GM23248 (cell line): ENCODE measurements at regions not wholly inside any gene's neighbourhood (a gene's known extent, or its start where the extent isn't known, plus 50 kb on each side); places are given as distances from the start of the nearest gene placed in this dataset.

Experiments used
- DNase-seq: peaks from one replicate; pipeline ENCODE4 v3.0.0-alpha.2; 2015
- H2AFZ ChIP-seq: fragments of 200-600 bp; sonication (generic); 2 replicates; pipeline ENCODE4 v1.6.1; 2016; ENCODE audit warnings: antibody characterized with exemption
- H3F3A ChIP-seq: fragments of 200-600 bp; sonication (generic); 2 replicates; pipeline ENCODE4 v1.6.1; 2016; ENCODE audit warnings: mild to moderate bottlenecking, antibody characterized with exemption, mixed run types; ENCODE audit not compliant: insufficient read depth
- H3K27ac ChIP-seq: fragments of 200-600 bp; sonication (generic); 2 replicates; pipeline ENCODE4 v1.5.1; 2016; ENCODE audit warnings: mild to moderate bottlenecking
- H3K27me3 ChIP-seq: fragments of 200-600 bp; sonication (generic); replicated peaks from 2 replicates; pipeline ENCODE4 v1.6.1; 2016; ENCODE audit warnings: mild to moderate bottlenecking; ENCODE audit not compliant: insufficient read depth
- H3K36me3 ChIP-seq: fragments of 200-600 bp; sonication (generic); 2 replicates; pipeline ENCODE4 v1.6.1; 2016; ENCODE audit warnings: low read depth, mild to moderate bottlenecking
- H3K4me1 ChIP-seq: fragments of 200-600 bp; sonication (generic); 2 replicates; pipeline ENCODE4 v1.6.1; 2016; ENCODE audit warnings: mild to moderate bottlenecking; ENCODE audit not compliant: insufficient read depth
- H3K4me2 ChIP-seq: fragments of 200-600 bp; sonication (generic); one replicate; pipeline ENCODE4 v1.6.1; 2016; ENCODE audit warnings: mild to moderate bottlenecking; ENCODE audit not compliant: unreplicated experiment
- H3K4me3 ChIP-seq: fragments of 200-600 bp; sonication (generic); 2 replicates; pipeline ENCODE4 v1.5.1; 2016; ENCODE audit warnings: mild to moderate bottlenecking
- H3K79me2 ChIP-seq: fragments of 200-600 bp; sonication (generic); 2 replicates; pipeline ENCODE4 v1.6.1; 2016; ENCODE audit warnings: mild to moderate bottlenecking; ENCODE audit not compliant: insufficient read depth
- H3K9ac ChIP-seq: fragments of 200-600 bp; sonication (generic); 2 replicates; pipeline ENCODE4 v1.6.1; 2016; ENCODE audit warnings: mild to moderate bottlenecking
- H3K9me2 ChIP-seq: fragments of 200-600 bp; sonication (generic); 2 replicates; pipeline ENCODE4 v1.6.1; 2016; ENCODE audit warnings: mixed run types, mild to moderate bottlenecking, moderate library complexity; ENCODE audit not compliant: insufficient read depth
- H3K9me3 ChIP-seq: fragments of 200-600 bp; sonication (generic); one replicate; pipeline ENCODE4 v1.6.1; 2017; ENCODE audit warnings: low read depth
- H4K20me1 ChIP-seq: fragments of 200-600 bp; sonication (generic); 2 replicates; pipeline ENCODE4 v1.6.0; 2016; ENCODE audit not compliant: insufficient read depth
- EZH2 ChIP-seq: fragments of 200-600 bp; sonication (generic); IDR thresholded peaks from 2 replicates; pipeline ENCODE4 v1.6.1; 2018; ENCODE audit warnings: antibody characterized with exemption, mild to moderate bottlenecking; ENCODE audit not compliant: insufficient read depth, poor library complexity, severe bottlenecking
- EZH2phosphoT487 ChIP-seq: fragments of 200-600 bp; sonication (generic); IDR thresholded peaks from 2 replicates; pipeline ENCODE4 v1.6.1; 2018; ENCODE audit warnings: antibody characterized with exemption, moderate library complexity, mild to moderate bottlenecking, low read depth; ENCODE audit not compliant: insufficient read depth
- WGBS, 2 experiments: methylation state at CpG; one replicate each; pipeline ENCODE4 v1.1.6; 2015 to 2017; ENCODE audit warnings: low lambda C conversion rate in 2 of 2, low coverage in 1 of 2; ENCODE audit errors: missing lambda C conversion rate in 2 of 2; 5-methylcytosine and 5-hydroxymethylcytosine counted together
- in situ Hi-C: fragments of 300-500 bp; cut with MboI; formaldehyde crosslinking; loops from 2 replicates; pipeline ENCODE4 v1.15.0; 2020

- no peak overlapping the region for H3K27ac ChIP-seq
- H3K36me3 ChIP-seq: no peaks in the 10 kb centered on the region
- DNase-seq: no peak
- TF ChIP-seq EZH2 (no peak), EZH2phosphoT487 (no peak)
- H3K79me2 ChIP-seq: no peaks in the 10 kb centered on the region
- no peaks in the 10 kb centered on the region for H3K4me1 ChIP-seq
- H3K4me3 ChIP-seq: no peak overlapping the region
- H3K4me2 ChIP-seq: no peak overlapping the region
- H4K20me1 ChIP-seq: no peaks in the 10 kb centered on the region
- no peaks in the 10 kb centered on the region for H3K9me2 ChIP-seq
- in situ Hi-C loops: no loop called here
- no peaks in the 10 kb centered on the region for H3K27me3 ChIP-seq
- H3F3A ChIP-seq: no peaks in the 10 kb centered on the region
- no peak overlapping the region for H3K9ac ChIP-seq
- no peak overlapping the region for H2AFZ ChIP-seq
- no peaks in the 10 kb centered on the region for H3K9me3 ChIP-seq
Observed at GRCh38 chr13:91025442-91025841, 322.0 kb upstream of the MIR17HG start.

GRCh38 chr13:91031508-91031907 is 316.0 kb upstream of the MIR17HG start:
- H3K79me2 ChIP-seq: no peaks in the 10 kb centered on the region
- no peak overlapping the region for H3K27ac ChIP-seq
- no peaks in the 10 kb centered on the region for H3K4me1 ChIP-seq
- in situ Hi-C loops: no loop called here
- H3K36me3 ChIP-seq: no peaks in the 10 kb centered on the region
- H3K9me3 ChIP-seq: no peaks in the 10 kb centered on the region
- no peak overlapping the region for H3K9ac ChIP-seq
- H3K27me3 ChIP-seq: no peaks in the 10 kb centered on the region
- H3K4me2 ChIP-seq: no peak overlapping the region
- no peak for DNase-seq
- H4K20me1 ChIP-seq: no peaks in the 10 kb centered on the region
- H2AFZ ChIP-seq: no peak overlapping the region
- TF ChIP-seq EZH2 (no peak), EZH2phosphoT487 (no peak)
- no peak overlapping the region for H3K4me3 ChIP-seq
- H3K9me2 ChIP-seq: no peaks in the 10 kb centered on the region
- H3F3A ChIP-seq: no peaks in the 10 kb centered on the region
- WGBS, 2 experiments: 39 to 44% methylated on average over 3 of the region's 3 CpGs

- Histone ChIP-seq H3K27ac (no peak overlapping the region), H2AFZ (no peak overlapping the region), H3K27me3 (no peaks in the 10 kb centered on the region), H3K4me1 (no peaks in the 10 kb centered on the region), H3K79me2 (no peaks in the 10 kb centered on the region), H3K4me2 (no peak overlapping the region), H3K9me2 (no peaks in the 10 kb centered on the region), H3K9me3 (no peaks in the 10 kb centered on the region), H3K36me3 (no peaks in the 10 kb centered on the region), H3F3A (no peaks in the 10 kb centered on the region), H3K9ac (no peak overlapping the region), H4K20me1 (no peaks in the 10 kb centered on the region), H3K4me3 (no peak overlapping the region)
- DNase-seq: no peak
- WGBS, 2 experiments: 6 to 18% methylated on average over 1 of the region's 1 CpG
- in situ Hi-C loops: no loop called here
- TF ChIP-seq EZH2 (no peak), EZH2phosphoT487 (no peak)
Observed at GRCh38 chr13:91032104-91032503, 315.4 kb upstream of the MIR17HG start.

GRCh38 chr13:91036886-91037285 is 310.6 kb upstream of the MIR17HG start:
- H3K36me3 ChIP-seq: no peaks in the 10 kb centered on the region
- no peak overlapping the region for H3K9ac ChIP-seq
- H3F3A ChIP-seq: no peaks in the 10 kb centered on the region
- H2AFZ ChIP-seq: no peak overlapping the region
- WGBS, 2 experiments: 8 to 13% methylated on average over 3 of the region's 3 CpGs
- no peaks in the 10 kb centered on the region for H3K9me3 ChIP-seq
- in situ Hi-C loops: no loop called here
- no peaks in the 10 kb centered on the region for H3K9me2 ChIP-seq
- H3K79me2 ChIP-seq: no peaks in the 10 kb centered on the region
- no peak overlapping the region for H3K4me2 ChIP-seq
- no peaks in the 10 kb centered on the region for H4K20me1 ChIP-seq
- DNase-seq: no peak
- H3K4me3 ChIP-seq: no peak overlapping the region
- TF ChIP-seq EZH2 (no peak), EZH2phosphoT487 (no peak)
- no peaks in the 10 kb centered on the region for H3K27me3 ChIP-seq
- no peak overlapping the region for H3K27ac ChIP-seq
- H3K4me1 ChIP-seq: no peaks in the 10 kb centered on the region

- in situ Hi-C loops: no loop called here
- Histone ChIP-seq H3K9ac (no peak overlapping the region), H2AFZ (no peak overlapping the region), H3K9me2 (no peaks in the 10 kb centered on the region), H3K4me3 (no peak overlapping the region), H4K20me1 (no peaks in the 10 kb centered on the region), H3K27me3 (no peaks in the 10 kb centered on the region), H3F3A (no peaks in the 10 kb centered on the region), H3K9me3 (no peaks in the 10 kb centered on the region), H3K4me1 (no peaks in the 10 kb centered on the region), H3K79me2 (no peaks in the 10 kb centered on the region), H3K36me3 (no peaks in the 10 kb centered on the region), H3K27ac (no peak overlapping the region), H3K4me2 (no peak overlapping the region)
- 9 to 15% methylated on average over 1 of the region's 1 CpG for WGBS, 2 experiments
- TF ChIP-seq EZH2 (no peak), EZH2phosphoT487 (no peak)
- no peak for DNase-seq
Observed at GRCh38 chr13:91042870-91043269, 304.6 kb upstream of the MIR17HG start.
